ENCODE measurements at regions not wholly inside any gene's neighbourhood (a gene's known extent, or its start where the extent isn't known, plus 50 kb on each side); places are given as distances from the start of the nearest gene placed in this dataset.

DNA sequence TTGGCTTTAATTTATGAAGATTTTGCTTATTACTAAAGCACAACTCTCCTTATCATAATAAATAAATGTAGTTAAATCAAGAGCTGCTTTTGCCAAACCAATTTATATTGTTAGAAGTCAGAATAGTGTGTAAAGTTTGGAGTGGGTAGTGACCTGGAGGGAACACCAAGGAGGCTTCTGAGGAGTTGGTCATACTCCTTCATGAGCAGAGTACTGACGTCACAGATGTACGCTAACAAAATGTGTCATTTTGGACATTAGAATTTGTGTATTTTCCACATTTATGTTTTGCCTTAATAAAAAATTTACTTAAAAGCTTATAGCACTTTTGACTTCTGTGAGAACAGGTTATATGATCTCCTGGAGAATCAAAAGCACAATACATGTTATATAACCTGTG lies 953.5 kb upstream of the INTU start:
- H3K9ac ChIP-seq (ENCODE audit: low read depth in 1 of 2, low read length in 2 of 2) = no peak overlapping the region
- no peaks in the 10 kb centered on the region for H3K27me3 ChIP-seq (ENCODE audit: control insufficient read depth in 4 of 4, insufficient read depth in 4 of 4, low read length in 3 of 4)
- no peaks in the 10 kb centered on the region for H3K9me3 ChIP-seq (ENCODE audit: control insufficient read depth in 4 of 4, low read length in 3 of 4)
- TF ChIP-seq, protein P1, sequence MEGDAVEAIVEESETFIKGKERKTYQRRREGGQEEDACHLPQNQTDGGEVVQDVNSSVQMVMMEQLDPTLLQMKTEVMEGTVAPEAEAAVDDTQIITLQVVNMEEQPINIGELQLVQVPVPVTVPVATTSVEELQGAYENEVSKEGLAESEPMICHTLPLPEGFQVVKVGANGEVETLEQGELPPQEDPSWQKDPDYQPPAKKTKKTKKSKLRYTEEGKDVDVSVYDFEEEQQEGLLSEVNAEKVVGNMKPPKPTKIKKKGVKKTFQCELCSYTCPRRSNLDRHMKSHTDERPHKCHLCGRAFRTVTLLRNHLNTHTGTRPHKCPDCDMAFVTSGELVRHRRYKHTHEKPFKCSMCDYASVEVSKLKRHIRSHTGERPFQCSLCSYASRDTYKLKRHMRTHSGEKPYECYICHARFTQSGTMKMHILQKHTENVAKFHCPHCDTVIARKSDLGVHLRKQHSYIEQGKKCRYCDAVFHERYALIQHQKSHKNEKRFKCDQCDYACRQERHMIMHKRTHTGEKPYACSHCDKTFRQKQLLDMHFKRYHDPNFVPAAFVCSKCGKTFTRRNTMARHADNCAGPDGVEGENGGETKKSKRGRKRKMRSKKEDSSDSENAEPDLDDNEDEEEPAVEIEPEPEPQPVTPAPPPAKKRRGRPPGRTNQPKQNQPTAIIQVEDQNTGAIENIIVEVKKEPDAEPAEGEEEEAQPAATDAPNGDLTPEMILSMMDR (IDR thresholded peaks at IDR 0.05; ENCODE audit: low read depth, low read length, missing input control) = no peak
- no peak overlapping the region for H3K4me3 ChIP-seq (ENCODE audit: low read depth in 1 of 3, low read length in 3 of 3)
- 70% methylated on average over 2 of the region's 2 CpGs for WGBS
- no peak for DNase-seq (ENCODE audit: low spot score)
- H3K36me3 ChIP-seq (ENCODE audit: control insufficient read depth in 4 of 4, insufficient read depth in 3 of 4, low read depth in 1 of 4, low read length in 3 of 4) = no peaks in the 10 kb centered on the region
- H3K27ac ChIP-seq (ENCODE audit: low read depth in 1 of 2, low read length in 2 of 2) = no peak overlapping the region
- H3K4me1 ChIP-seq (ENCODE audit: control insufficient read depth in 4 of 4, insufficient read depth in 4 of 4, low read length in 3 of 4) = no peaks in the 10 kb centered on the region

DNA sequence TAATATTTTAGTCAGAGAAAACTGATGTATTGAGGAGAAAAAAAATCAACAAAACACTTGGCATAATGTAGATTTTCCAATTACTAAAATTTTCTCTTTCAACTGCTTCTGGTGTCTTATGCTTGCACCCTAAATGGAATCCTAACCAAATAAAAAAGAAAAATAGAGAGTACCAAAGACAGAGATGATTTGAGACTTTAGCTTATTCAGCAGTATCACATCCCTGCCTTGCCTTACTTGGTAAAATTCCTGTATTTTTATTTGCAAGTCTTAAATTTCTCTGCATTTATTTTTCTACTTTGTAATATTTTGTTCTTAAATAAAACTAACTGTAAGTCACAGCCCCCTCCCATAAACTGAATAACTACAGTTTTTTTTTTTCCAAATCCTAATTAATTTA lies 950.5 kb upstream of the INTU start:
- H3K9ac ChIP-seq (ENCODE audit: low read depth in 1 of 2, low read length in 2 of 2) = no peak overlapping the region

DNA sequence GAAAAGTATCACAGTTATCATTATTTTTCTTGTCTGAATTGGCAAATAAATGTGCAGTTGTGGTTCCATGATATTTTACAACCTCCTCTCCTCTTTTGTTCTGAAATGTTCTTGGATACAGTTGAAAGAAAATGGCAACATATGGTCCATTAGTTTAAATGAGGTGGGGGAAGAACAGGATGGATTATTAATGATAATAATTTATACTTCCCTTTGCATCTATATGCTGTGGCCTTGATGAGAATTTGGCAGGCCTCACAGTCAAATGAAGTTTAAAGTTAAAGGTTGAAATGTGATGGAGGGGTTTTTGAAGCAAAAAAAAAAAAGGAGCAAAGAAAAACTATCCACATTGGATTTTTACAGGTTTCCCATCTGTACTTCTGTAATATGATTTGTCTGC lies 946.3 kb upstream of the INTU start:
- no peak for DNase-seq (ENCODE audit: low spot score)
- Histone ChIP-seq H3K27ac (ENCODE audit: low read depth in 1 of 2, low read length in 2 of 2) (no peak overlapping the region), H3K27me3 (ENCODE audit: control insufficient read depth in 4 of 4, insufficient read depth in 4 of 4, low read length in 3 of 4) (no peaks in the 10 kb centered on the region), H3K4me1 (ENCODE audit: control insufficient read depth in 4 of 4, insufficient read depth in 4 of 4, low read length in 3 of 4) (no peaks in the 10 kb centered on the region), H3K9ac (ENCODE audit: low read depth in 1 of 2, low read length in 2 of 2) (no peak overlapping the region), H3K9me3 (ENCODE audit: control insufficient read depth in 4 of 4, low read length in 3 of 4) (no peaks in the 10 kb centered on the region), H3K36me3 (ENCODE audit: control insufficient read depth in 4 of 4, insufficient read depth in 3 of 4, low read depth in 1 of 4, low read length in 3 of 4) (no peaks in the 10 kb centered on the region), H3K4me3 (ENCODE audit: low read depth in 1 of 3, low read length in 3 of 3) (no peak overlapping the region)
- TF ChIP-seq, protein P2, sequence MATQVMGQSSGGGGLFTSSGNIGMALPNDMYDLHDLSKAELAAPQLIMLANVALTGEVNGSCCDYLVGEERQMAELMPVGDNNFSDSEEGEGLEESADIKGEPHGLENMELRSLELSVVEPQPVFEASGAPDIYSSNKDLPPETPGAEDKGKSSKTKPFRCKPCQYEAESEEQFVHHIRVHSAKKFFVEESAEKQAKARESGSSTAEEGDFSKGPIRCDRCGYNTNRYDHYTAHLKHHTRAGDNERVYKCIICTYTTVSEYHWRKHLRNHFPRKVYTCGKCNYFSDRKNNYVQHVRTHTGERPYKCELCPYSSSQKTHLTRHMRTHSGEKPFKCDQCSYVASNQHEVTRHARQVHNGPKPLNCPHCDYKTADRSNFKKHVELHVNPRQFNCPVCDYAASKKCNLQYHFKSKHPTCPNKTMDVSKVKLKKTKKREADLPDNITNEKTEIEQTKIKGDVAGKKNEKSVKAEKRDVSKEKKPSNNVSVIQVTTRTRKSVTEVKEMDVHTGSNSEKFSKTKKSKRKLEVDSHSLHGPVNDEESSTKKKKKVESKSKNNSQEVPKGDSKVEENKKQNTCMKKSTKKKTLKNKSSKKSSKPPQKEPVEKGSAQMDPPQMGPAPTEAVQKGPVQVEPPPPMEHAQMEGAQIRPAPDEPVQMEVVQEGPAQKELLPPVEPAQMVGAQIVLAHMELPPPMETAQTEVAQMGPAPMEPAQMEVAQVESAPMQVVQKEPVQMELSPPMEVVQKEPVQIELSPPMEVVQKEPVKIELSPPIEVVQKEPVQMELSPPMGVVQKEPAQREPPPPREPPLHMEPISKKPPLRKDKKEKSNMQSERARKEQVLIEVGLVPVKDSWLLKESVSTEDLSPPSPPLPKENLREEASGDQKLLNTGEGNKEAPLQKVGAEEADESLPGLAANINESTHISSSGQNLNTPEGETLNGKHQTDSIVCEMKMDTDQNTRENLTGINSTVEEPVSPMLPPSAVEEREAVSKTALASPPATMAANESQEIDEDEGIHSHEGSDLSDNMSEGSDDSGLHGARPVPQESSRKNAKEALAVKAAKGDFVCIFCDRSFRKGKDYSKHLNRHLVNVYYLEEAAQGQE (IDR thresholded peaks at IDR 0.05) = no peak
- TF ChIP-seq FOXA2 (IDR thresholded peaks at IDR 0.05) (no peak), JUND (IDR thresholded peaks at IDR 0.05) (no peak), NR2F2 (IDR thresholded peaks at IDR 0.05) (no peak), HNF4A (conservative IDR thresholded peaks at IDR 0.05) (no peak), FOXA1 (IDR thresholded peaks at IDR 0.05) (no peak), HNF4G (IDR thresholded peaks at IDR 0.05) (no peak), RAD21 (IDR thresholded peaks at IDR 0.05) (no peak), SP1 (IDR thresholded peaks at IDR 0.05) (no peak), RXRA (IDR thresholded peaks at IDR 0.05) (no peak), YY1 (IDR thresholded peaks at IDR 0.05) (no peak)
- TF ChIP-seq, protein P3, sequence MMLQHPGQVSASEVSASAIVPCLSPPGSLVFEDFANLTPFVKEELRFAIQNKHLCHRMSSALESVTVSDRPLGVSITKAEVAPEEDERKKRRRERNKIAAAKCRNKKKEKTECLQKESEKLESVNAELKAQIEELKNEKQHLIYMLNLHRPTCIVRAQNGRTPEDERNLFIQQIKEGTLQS (IDR thresholded peaks at IDR 0.05) = no peak
- TF ChIP-seq, protein P4, sequence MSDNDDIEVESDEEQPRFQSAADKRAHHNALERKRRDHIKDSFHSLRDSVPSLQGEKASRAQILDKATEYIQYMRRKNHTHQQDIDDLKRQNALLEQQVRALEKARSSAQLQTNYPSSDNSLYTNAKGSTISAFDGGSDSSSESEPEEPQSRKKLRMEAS (IDR thresholded peaks at IDR 0.05) = no peak
- TF ChIP-seq, protein P1 (IDR thresholded peaks at IDR 0.05; ENCODE audit: low read depth, low read length, missing input control) = no peak

More for the DNA sequence above, 950.5 kb upstream of the INTU start:
- no peaks in the 10 kb centered on the region for H3K4me1 ChIP-seq (ENCODE audit: control insufficient read depth in 4 of 4, insufficient read depth in 4 of 4, low read length in 3 of 4)
- H3K27ac ChIP-seq (ENCODE audit: low read depth in 1 of 2, low read length in 2 of 2) = no peak overlapping the region
- DNase-seq (ENCODE audit: low spot score) = no peak
- no peaks in the 10 kb centered on the region for H3K9me3 ChIP-seq (ENCODE audit: control insufficient read depth in 4 of 4, low read length in 3 of 4)
- TF ChIP-seq TAF1 (conservative IDR thresholded peaks at IDR 0.05) (no peak), HNF4A (conservative IDR thresholded peaks at IDR 0.05) (no peak)
- H3K36me3 ChIP-seq (ENCODE audit: control insufficient read depth in 4 of 4, insufficient read depth in 3 of 4, low read depth in 1 of 4, low read length in 3 of 4) = no peaks in the 10 kb centered on the region
- no peaks in the 10 kb centered on the region for H3K27me3 ChIP-seq (ENCODE audit: control insufficient read depth in 4 of 4, insufficient read depth in 4 of 4, low read length in 3 of 4)
- H3K4me3 ChIP-seq (ENCODE audit: low read depth in 1 of 3, low read length in 3 of 3) = no peak overlapping the region
